ENCODE measurements at regions not wholly inside any gene's neighbourhood (a gene's known extent, or its start where the extent isn't known, plus 50 kb on each side); places are given as distances from the start of the nearest gene placed in this dataset.

DNA sequence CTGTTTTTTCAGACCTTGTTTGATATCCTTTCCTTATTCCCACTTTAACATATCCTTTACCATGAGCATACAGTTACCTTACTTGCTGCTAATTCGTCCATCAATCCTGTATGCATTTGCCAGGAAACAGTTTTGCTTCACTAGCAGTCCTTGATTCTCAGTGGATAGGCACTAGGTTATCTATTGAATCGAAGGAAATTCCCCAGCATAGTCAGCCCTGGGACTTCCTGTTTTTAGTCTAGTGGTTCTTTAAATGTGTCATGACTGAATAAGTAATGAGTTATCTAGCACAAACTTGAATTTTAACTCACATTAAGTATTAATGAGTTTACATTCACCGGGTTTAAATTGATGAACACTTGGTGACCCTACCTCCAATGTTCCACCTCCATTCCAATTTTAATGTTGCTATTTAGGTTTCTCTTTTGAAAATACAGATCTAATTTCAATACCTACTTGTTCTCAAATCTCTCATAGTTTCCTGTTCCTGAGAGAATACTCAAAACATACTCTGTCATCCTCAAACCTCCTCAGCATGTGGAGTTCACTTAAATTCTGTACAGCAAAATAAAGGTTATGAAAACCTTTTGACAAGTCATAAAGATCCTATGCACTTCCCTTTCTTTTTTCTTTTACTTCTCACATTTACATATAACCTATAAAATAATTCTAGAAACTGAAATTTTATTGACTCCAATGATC is 1375.1 kb upstream of the TENM4 start:
- FAIRE-seq: no peak
- no peak for ATAC-seq
- ChIA-PET CTCF (ENCODE audit: low intra/inter-chr PET ratio, low total read pairs) (no interaction called here), POLR2A (no interaction called here)
- Histone ChIP-seq H3K9ac (ENCODE audit: insufficient read depth, low read depth, low read length) (no peak overlapping the region), H3K27me3 (ENCODE audit: control insufficient read depth in 1 of 2, insufficient read depth in 2 of 2, low read length in 2 of 2) (no peaks in the 10 kb centered on the region), H3K4me2 (ENCODE audit: low read depth, low read length) (no peak overlapping the region), H3K4me3 (replicated peaks in 1 of 3; ENCODE audit: insufficient read depth in 1 of 3, low read depth in 2 of 3, low read length in 3 of 3) (no peak overlapping the region), H3K27ac (ENCODE audit: extremely low read length, insufficient read depth, low read length) (no peak overlapping the region), H3K4me1 (ENCODE audit: insufficient read depth, low read length) (no peaks in the 10 kb centered on the region), H3K79me2 (ENCODE audit: insufficient read depth, low read length) (no peaks in the 10 kb centered on the region), H2AFZ (ENCODE audit: low read length) (no peak overlapping the region), H3K9me3 (ENCODE audit: low read length) (no peaks in the 10 kb centered on the region), H3K36me3 (replicated peaks in 1 of 2; ENCODE audit: control insufficient read depth in 1 of 2, insufficient read depth in 2 of 2, low read length in 2 of 2) (no peaks in the 10 kb centered on the region), H4K20me1 (ENCODE audit: insufficient read depth, low read length) (no peaks in the 10 kb centered on the region)
- BruUV-seq (replicated peaks): no TSS peak
- no peak for DNase-seq (ENCODE audit: low spot score)
- TF ChIP-seq CENPX (CRISPR knock-in tag; IDR thresholded peaks at IDR 0.05) (no peak), MAX (IDR thresholded peaks at IDR 0.05) (no peak), MTF1 (CRISPR knock-in tag; IDR thresholded peaks at IDR 0.05) (no peak), ZNF451 (CRISPR knock-in tag; IDR thresholded peaks at IDR 0.05) (no peak), CCDC6 (CRISPR knock-in tag; IDR thresholded peaks at IDR 0.05) (no peak), KLF9 (CRISPR knock-in tag; IDR thresholded peaks at IDR 0.05; ENCODE audit: low read depth) (no peak), ZNF605 (CRISPR knock-in tag; IDR thresholded peaks at IDR 0.05) (no peak), ZNF33B (CRISPR knock-in tag; IDR thresholded peaks at IDR 0.05) (no peak), ZFP82 (CRISPR knock-in tag; IDR thresholded peaks at IDR 0.05; ENCODE audit: borderline replicate concordance) (no peak), TGIF2 (CRISPR knock-in tag; IDR thresholded peaks at IDR 0.05) (no peak), THYN1 (CRISPR knock-in tag; IDR thresholded peaks at IDR 0.05; ENCODE audit: borderline replicate concordance, low read depth) (no peak), FUBP1 (CRISPR knock-in tag; IDR thresholded peaks at IDR 0.05; ENCODE audit: borderline replicate concordance) (no peak)
- TF ChIP-seq, protein P1, sequence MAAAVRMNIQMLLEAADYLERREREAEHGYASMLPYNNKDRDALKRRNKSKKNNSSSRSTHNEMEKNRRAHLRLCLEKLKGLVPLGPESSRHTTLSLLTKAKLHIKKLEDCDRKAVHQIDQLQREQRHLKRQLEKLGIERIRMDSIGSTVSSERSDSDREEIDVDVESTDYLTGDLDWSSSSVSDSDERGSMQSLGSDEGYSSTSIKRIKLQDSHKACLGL (CRISPR knock-in tag; IDR thresholded peaks at IDR 0.05): no peak
- TF ChIP-seq, protein P2, sequence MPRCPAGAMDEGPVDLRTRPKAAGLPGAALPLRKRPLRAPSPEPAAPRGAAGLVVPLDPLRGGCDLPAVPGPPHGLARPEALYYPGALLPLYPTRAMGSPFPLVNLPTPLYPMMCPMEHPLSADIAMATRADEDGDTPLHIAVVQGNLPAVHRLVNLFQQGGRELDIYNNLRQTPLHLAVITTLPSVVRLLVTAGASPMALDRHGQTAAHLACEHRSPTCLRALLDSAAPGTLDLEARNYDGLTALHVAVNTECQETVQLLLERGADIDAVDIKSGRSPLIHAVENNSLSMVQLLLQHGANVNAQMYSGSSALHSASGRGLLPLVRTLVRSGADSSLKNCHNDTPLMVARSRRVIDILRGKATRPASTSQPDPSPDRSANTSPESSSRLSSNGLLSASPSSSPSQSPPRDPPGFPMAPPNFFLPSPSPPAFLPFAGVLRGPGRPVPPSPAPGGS (CRISPR knock-in tag; IDR thresholded peaks at IDR 0.05): no peak
- 0% methylated on average over 3 of the region's 3 CpGs for WGBS (ENCODE audit: low lambda C conversion rate)
- intact Hi-C loops (cut with micrococcal nuclease; ENCODE audit: unreplicated experiment) (no loop called here), in situ Hi-C loops (cut with HindIII; ENCODE audit: extremely low pct_ligation_motif_present, low pct_unique_long_range_greater_than_20kb) (no loop called here)
